GM21381 (cell line): ENCODE measurements at regions not wholly inside any gene's neighbourhood (a gene's known extent, or its start where the extent isn't known, plus 50 kb on each side); places are given as distances from the start of the nearest gene placed in this dataset.

Source experiments
- ATAC-seq: cut with Tn5 transposase; IDR thresholded peaks from one replicate; pipeline ENCODE4 v1.9.1; 2021; ENCODE audit warnings: mild to moderate bottlenecking, moderate library complexity; ENCODE audit not compliant: unreplicated experiment

- peak; percentile 70 for ATAC-seq
These were observed 82.2 kb upstream of the ITGA4 start for GRCh38 chr2:181374781-181375675.

- no peak for ATAC-seq
These were observed 80.7 kb upstream of the ITGA4 start for GRCh38 chr2:181376442-181376841.

DNA sequence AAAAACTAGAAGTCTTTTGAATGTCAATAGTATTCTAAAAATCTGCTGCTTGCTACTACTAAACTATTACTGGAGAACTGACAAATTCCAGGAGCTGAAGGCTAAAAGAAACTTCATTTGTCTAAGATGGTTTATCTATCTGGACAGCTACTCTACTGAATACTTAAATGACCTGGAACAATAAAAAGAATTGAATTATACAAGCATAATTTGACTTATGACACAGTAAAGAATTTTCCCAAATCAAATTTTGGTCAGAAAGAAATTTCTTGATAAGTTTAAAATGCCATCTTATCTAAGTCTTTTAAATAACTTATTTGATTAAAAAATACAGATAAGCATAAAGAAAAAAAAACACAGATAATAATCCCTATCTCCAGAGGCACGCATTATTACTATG is 80.2 kb upstream of the ITGA4 start:
- no peak for ATAC-seq

DNA sequence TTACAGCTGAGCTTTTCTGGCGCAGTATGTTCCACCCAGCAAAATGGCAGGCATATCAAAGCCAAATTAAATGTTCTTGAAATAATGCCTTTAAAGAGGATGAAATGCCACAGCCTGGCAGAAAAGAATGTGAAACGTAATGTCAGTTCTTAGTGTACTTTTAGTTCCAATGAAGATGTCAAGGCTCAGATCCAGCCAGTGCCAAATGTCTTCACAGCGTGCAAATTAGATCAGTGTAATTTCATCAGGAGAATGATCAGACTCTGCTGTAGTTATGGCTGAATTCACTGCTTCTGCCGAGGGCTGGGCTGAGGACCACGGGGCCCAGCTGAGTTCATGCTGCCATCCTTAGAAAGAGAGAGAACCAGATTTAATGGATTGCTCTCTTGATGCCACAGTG is 78.7 kb upstream of the ITGA4 start:
- ATAC-seq: no peak

DNA sequence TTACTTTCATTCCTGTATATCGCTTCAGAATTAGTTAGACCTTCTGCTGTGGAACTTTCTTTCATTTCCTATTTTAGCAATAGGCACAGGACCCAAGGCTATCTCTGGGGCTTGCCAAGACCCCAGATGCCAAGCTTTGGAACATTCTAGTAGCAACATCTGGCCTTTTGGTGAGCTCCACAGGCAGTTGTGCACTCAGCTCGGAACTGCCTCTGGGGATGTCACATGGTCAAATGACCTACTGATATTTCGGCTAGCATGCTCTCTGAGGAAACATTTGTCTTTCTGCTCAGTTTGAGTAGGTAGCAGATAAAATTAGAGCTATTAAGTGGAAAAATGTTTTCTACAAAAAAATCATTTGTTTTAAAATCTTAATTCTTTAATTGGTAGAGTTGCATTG is 76.6 kb upstream of the ITGA4 start:
- no peak for ATAC-seq

DNA sequence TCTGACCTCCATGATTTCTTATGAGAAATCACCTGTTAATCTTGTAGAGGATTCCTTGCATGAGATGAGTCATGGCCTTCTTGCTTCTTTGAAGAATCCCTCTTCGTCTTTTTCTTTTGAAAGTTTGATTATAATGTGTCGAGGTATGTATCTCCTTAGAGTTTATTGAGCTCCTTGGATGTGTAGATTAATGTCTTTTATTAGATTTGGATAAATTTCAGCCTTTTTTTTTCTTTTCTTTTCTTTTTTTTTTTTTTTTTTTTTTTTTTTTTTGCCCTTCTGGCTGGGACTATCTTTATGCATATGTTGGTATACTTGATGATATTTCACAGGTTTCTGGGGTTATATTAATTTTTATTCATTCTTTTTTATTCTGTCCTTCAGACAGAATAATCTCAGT is 72.3 kb upstream of the ITGA4 start:
- ATAC-seq: no peak

DNA sequence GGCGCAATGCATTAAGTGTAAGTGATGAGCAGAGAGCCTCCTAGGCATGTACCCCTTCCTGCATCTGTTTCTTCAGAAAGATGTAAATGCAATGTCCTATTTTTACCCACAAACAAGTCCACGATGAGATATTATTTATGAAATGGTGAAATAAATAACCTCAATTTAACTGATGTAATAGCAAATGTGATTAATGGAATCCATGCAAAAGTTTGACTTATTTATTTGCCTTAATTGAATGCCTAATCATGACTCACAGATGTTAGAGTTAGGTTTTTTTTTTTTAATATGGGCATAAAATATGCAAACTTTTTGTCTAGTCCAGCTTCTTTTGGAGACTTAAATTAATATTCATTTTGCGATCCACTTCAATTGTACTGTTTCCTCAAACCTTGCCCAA is 67.7 kb upstream of the ITGA4 start:
- ATAC-seq: no peak

DNA sequence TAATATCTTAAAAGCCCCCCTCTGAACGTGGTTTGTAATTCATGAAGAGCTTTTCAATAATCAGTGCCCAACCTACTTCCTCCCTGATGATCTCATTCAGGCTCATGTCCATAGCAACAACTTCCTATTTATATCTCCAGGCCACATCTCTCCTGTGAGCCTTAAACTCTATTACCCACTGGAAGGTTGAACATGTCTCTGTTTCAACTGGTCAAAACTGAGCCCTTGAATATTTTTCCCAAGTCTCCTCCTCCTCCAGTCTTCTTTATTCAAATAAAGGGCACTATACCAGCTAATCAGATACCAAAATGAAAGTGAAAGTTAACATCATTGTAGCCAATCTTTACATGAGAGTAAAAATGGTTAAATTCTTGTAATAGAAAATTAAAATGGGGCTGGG is 63.7 kb upstream of the ITGA4 start:
- ATAC-seq: peak; percentile 58

DNA sequence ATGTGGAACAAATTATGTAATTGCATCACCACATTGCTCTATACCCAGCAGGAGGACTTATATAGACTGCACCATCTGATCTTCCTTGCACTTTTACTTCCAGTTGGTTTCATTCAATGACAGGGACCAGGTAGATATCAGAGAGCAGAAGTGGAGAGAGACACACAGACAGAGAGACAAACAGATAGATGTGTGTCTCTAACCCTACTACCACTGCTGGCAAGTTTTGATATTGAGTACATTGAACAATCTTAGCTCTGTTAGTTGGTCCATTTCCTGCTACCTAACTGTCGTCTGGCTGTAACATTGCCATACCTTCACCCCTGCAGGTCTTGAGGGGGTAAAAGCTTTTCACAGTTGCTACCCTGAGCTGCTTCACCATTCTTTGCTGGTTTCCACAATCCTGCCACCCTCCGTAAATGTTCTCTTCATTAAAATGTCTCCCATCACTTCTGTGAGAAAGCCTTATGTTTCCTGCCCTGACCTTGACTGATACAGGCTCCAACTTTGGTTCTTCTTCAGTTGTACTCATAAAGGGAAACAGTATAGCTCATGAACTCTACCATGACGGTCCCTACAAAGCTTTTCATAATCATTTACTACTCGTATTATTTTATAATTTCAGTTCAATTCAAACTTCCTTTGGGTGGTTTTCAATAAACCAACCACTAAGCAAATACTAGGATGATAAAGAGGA is 62.3 kb upstream of the ITGA4 start:
- no peak for ATAC-seq

- no peak for ATAC-seq
These were observed 61.3 kb upstream of the ITGA4 start for GRCh38 chr2:181395851-181396250.

- ATAC-seq: no peak
These were observed 60.7 kb upstream of the ITGA4 start for GRCh38 chr2:181396256-181397123.

DNA sequence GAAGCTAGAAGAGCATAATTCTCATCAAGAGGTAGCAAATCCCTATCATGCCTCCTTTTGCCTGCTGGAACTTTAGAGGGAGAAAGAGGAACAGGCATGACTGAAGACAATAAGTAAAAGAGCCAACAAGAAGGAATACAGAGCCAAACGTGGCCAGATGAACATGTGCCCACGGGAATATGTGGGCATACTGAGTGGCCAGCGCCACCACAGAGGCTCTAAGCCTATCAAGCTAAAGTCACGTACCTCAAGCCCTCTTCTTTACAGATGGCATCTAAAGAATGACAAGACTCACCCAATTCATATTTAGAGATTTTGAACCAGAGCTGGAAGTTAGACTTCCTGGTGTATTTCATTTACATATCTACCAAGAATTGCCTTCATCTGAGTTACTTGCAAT is 59.9 kb upstream of the ITGA4 start:
- no peak for ATAC-seq

- ATAC-seq: no peak
These were observed 59.2 kb upstream of the ITGA4 start for GRCh38 chr2:181398000-181398399.

DNA sequence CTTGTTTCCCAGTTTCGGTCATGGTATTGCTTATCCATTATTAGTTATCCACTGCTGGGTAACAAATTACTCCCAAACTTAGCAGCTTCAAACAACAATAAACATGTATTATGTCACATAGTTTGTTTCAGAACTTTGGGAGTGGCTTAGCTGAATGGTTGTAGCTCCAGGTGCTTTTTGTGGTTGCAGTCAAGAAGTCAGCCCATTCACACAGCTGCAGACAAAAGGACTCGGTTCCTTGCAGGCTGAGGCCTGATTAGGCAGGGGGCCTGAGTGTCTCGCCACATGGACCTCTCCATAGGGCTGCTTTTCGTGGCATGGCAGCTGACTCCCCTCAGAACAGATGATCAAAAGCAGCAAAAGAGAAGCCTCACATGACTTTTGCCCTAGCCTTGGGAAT is 58.2 kb upstream of the ITGA4 start:
- ATAC-seq: no peak

DNA sequence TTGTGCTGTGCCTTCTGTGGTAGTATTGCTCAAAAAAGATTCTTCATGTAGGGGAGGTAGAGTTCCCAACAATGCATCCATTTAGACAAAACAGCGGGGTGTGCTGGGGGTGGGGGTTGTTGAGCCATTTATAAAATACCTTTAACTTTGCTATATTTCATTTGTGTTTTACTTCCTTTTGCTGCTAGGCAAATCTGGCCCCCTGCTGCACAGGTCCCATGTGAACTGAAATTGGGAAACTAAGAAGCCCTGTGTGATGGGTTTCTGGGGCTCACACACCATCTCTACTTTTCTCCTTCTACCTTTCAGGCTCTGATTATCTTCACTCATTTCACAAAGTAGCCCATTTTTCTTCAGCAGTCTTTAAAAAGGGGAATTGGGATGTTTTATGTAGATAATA is 52.7 kb upstream of the ITGA4 start:
- no peak for ATAC-seq

- ATAC-seq: no peak
These were observed 50.0 kb upstream of the ITGA4 start for GRCh38 chr2:181407171-181407570.
